Stimulated activated naive B cell treated with anti-CD40 and anti-IgM and Interleukin-4, amounts not matched to agents 10 μg/mL and 1 μg/mL and 100 μg/mL, for 72 hours (primary cell): ENCODE measurements at regions not wholly inside any gene's neighbourhood (a gene's known extent, or its start where the extent isn't known, plus 50 kb on each side); places are given as distances from the start of the nearest gene placed in this dataset.
"Not testable (repeated sequence)": the region's sequence is repeated elsewhere in the genome, so short reads cannot be mapped to it uniquely, and the experiment has no call there.

Experiments used
- ATAC-seq, 2 donors: fragments of 150-1000 bp; cut with Tn5 transposase; replicated peaks; 2 replicates each; pipeline ENCODE4 v1.10.0; 2021; ENCODE audit warnings: moderate library complexity in 1 of 2
- DNase-seq: peaks from one replicate; pipeline ENCODE4 v3.0.0; 2021
- H3K27ac Mint-ChIP-seq: one replicate; pipeline ENCODE4 v1.8.0; 2022; ENCODE audit warnings: mild to moderate bottlenecking, mixed read lengths
- H3K27me3 Mint-ChIP-seq, 2 donors: one replicate each; pipeline ENCODE4 v1.8.0; 2022; ENCODE audit warnings: mixed read lengths in 2 of 2
- H3K36me3 Mint-ChIP-seq, 2 donors: one replicate each; pipeline ENCODE4 v1.8.0; 2022; ENCODE audit warnings: mixed read lengths in 2 of 2, mild to moderate bottlenecking in 1 of 2
- H3K4me1 Mint-ChIP-seq, 2 donors: one replicate each; pipeline ENCODE4 v1.8.0; 2022; ENCODE audit warnings: mixed read lengths in 2 of 2, mild to moderate bottlenecking in 1 of 2
- H3K4me3 Mint-ChIP-seq, 2 donors: one replicate each; pipeline ENCODE4 v1.8.0; 2022; ENCODE audit warnings: mild to moderate bottlenecking in 2 of 2, mixed read lengths in 2 of 2, moderate library complexity in 1 of 2
- H3K9me3 Mint-ChIP-seq, 2 donors: one replicate each; pipeline ENCODE4 v1.8.0; 2022; ENCODE audit warnings: mixed read lengths in 2 of 2, mild to moderate bottlenecking in 1 of 2

DNA sequence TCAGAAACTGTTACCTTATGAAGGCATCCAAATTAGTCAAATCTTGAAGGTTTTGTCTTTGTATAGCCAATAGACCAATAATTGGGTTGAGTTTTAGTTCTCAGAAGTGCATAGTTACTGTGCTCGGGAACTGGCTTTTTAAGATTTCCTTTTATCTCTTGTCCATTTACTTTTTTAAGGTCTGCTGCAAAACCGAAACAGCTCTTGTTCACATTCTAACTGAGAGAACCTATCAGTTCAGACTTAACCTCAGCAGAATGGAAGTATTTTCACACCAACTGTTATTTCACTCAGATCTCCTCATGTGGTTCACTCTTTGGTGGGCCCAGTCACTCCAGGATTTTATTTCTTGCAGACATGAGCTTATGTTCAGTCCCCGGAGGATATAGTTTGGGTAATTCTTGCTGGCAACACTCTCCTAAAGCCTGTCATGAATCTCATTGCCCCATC, 55.5 kb downstream of the TPBG start:
- no peaks in the 10 kb centered on the region for H3K4me1 Mint-ChIP-seq
- no peaks in the 10 kb centered on the region for H3K36me3 Mint-ChIP-seq
- H3K27me3 Mint-ChIP-seq = no peaks in the 10 kb centered on the region
- H3K9me3 Mint-ChIP-seq = no peaks in the 10 kb centered on the region
- no peak for ATAC-seq
- H3K4me3 Mint-ChIP-seq = no peak overlapping the region
- H3K27ac Mint-ChIP-seq = no peak overlapping the region
- DNase-seq = no peak

DNA sequence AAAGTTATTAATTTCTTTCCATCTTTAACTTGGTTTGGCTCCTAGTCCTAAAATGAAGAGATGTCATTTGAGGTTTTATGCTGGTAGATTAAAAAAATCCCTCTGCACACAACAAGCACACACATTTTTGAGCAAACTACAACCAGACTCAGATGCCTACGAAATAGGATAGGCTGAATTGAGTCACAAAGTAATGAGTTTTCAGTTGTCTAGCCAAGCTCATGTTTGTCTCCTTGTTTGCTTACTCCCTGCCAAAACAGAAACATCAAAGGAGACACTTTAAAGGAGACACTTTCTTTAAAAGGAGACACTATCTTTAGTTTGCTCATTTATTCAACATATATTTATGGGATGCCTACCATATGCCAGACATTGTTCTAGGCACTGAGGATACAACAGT, 56.2 kb downstream of the TPBG start:
- no peak for DNase-seq
- H3K27ac Mint-ChIP-seq = no peak overlapping the region
- no peak overlapping the region for H3K4me3 Mint-ChIP-seq
- no peaks in the 10 kb centered on the region for H3K4me1 Mint-ChIP-seq
- no peaks in the 10 kb centered on the region for H3K36me3 Mint-ChIP-seq
- ATAC-seq = no peak
- no peaks in the 10 kb centered on the region for H3K9me3 Mint-ChIP-seq
- H3K27me3 Mint-ChIP-seq = no peaks in the 10 kb centered on the region

DNA sequence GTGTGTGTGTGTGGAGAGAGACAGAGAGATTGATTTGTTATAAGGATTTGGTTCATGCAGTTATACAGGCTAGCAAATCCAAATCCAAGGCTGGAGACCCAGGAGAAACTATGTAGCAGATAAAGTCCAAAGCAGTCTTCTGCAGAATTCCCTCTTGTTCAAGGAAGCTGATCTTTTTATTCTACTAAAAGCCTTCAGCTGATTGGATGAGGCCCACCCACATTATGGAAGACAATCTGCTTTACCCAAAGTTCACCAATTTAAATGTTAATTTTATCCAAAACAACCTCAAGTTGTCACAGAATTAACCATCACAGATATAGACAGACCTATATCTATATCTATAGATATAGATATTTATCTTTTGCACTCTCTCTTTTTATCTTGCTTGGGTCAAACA, 67.0 kb downstream of the TPBG start:
- ATAC-seq = no peak
- Mint-ChIP-seq H3K9me3 (no peaks in the 10 kb centered on the region), H3K27ac (no peak overlapping the region), H3K4me3 (no peak overlapping the region), H3K27me3 (no peaks in the 10 kb centered on the region), H3K36me3 (no peaks in the 10 kb centered on the region), H3K4me1 (no peaks in the 10 kb centered on the region)
- DNase-seq = no peak

DNA sequence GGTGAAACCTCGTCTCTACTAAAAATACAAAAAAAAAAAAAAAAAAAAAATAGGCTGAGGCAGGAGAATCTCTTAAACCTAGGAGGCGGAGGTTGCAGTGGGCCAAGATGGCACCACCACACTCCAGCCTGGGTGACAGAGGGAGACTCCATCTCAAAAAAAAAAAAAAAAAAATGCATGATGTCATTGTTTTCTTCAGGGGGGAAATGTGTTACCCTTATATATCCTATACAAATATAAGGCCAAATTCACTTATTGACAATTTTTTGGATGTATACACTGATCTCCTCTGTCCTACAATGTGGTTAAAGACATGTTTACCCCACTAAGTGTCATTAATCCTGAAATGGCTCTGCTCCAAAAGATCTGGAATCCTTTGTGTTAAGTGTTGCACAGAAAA, 73.1 kb downstream of the TPBG start:
- no peak for ATAC-seq
- DNase-seq = no peak
- Mint-ChIP-seq H3K27me3 (no peaks in the 10 kb centered on the region), H3K9me3 (no peaks in the 10 kb centered on the region), H3K4me1 (no peaks in the 10 kb centered on the region), H3K4me3 (no peak overlapping the region), H3K27ac (no peak overlapping the region), H3K36me3 (no peaks in the 10 kb centered on the region)

DNA sequence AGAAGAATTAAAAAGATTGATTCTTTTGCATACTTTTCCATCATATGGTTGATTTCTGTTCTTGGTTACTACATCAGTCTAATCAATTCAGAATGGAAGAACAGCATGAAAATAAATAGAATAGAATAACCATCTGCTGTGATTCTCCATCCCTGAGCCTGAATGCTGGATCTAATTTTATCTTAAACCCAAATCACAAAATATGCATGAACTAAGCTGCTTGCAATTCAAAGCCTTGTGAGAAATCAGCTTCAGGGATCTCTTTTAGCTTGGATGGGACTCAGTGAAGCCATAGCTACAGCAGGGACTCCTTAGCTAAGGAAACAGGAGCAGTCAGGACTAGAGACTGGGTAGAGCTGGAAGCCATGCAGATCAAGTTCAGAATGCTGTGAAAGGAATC, 74.1 kb downstream of the TPBG start:
- DNase-seq (no peak), ATAC-seq (no peak)
- no peak overlapping the region for H3K27ac Mint-ChIP-seq
- no peaks in the 10 kb centered on the region for H3K36me3 Mint-ChIP-seq
- H3K4me1 Mint-ChIP-seq = no peaks in the 10 kb centered on the region
- no peak overlapping the region for H3K4me3 Mint-ChIP-seq
- no peaks in the 10 kb centered on the region for H3K9me3 Mint-ChIP-seq
- no peaks in the 10 kb centered on the region for H3K27me3 Mint-ChIP-seq

DNA sequence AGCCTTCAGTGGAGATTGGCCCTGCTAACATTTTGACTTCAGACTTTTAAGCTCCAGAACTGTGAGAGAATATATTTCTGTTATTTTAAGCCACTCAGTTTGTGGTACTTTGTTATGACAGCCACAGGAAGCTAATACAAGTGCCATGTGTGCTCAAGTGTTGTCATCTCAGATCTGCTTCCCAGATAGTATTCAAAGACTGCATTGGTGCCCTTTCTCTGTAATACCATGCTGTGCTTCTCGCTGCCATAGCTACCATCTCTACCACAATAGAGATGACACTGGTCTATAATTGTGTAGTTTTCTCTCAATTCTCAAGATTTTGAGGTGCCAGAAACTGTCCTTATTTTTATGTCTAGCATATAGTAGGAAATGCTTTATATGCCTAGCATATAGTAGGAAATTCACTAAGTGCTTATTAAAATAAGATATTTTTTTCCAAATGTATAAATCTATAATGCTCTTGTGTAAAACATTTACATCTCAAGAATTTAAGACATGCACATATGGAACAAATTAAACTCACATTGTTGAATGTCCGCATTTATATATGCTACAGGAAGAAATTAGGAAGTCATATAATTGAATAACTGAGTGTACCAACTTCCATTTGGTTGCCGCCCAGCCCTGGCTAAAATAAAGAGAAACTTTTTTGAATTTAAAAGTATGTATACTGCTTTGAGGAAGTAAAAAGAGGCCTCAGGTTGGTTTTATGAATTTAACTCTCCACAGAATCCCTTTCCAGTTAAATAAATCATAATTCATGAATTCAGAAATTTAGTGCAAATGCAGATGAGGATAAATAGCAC, 77.6 kb downstream of the TPBG start:
- Mint-ChIP-seq H3K27me3 (no peaks in the 10 kb centered on the region), H3K27ac (no peak overlapping the region), H3K4me1 (no peaks in the 10 kb centered on the region), H3K9me3 (peaks cover 0 to 1% of the 10 kb centered on the region in 2 donors), H3K4me3 (no peak overlapping the region), H3K36me3 (no peaks in the 10 kb centered on the region)
- no peak for DNase-seq
- no peak for ATAC-seq

DNA sequence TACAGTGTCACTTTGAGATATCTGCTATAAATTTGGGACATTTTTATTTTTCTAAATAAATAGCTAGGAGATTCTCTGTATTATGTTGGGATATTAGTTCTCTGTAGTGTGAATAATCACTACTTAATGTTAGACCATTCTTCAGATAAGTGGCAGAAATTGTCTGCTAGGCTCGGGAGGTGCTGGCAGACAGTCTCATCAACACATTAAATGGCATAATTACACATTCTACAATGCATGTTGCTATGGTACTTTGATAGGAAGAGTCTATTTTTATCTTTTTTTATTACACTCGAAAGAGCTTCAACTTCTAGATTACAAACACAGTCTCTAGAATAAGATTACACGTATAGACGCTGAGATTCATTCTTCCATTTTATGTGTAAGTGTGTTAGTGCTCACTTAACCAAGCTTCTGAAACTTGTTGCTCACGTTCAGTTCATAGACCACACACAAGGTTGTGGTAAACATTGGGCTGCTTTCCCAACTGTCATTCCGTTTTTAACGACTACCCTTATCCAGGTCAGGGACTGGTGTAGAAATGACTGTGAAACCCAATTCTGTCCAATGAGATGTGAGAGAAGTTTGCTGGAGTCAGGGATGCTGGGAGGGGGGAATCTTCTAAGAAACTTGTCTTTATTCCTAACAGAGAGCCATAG, 78.6 kb downstream of the TPBG start:
- H3K27me3 Mint-ChIP-seq = no peaks in the 10 kb centered on the region
- no peaks in the 10 kb centered on the region for H3K36me3 Mint-ChIP-seq
- no peak for ATAC-seq
- no peak overlapping the region for H3K27ac Mint-ChIP-seq
- DNase-seq = no peak
- no peak overlapping the region for H3K4me3 Mint-ChIP-seq
- H3K9me3 Mint-ChIP-seq = peaks cover 0 to 1% of the 10 kb centered on the region in 2 donors
- no peaks in the 10 kb centered on the region for H3K4me1 Mint-ChIP-seq

DNA sequence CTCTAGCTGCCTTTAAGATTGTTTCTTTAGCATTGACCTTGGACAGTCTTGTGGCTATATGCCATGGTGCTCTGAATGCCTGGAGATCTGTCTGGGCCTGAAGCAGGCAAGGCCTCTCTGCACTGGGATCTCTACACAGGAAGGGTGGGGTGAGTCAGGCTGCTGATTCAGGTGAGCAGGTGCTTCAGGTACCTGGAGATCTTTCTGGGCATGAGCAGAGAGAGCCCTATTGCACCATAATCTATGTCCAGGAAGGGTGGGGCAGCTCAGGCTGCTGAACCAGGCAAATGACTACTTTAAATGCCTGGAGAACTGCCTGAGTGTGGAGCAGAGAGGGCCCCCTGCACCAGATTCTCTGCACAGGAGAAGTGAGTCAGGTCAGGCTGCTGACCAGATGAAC, 94.5 kb downstream of the TPBG start:
- H3K27me3 Mint-ChIP-seq = no peaks in the 10 kb centered on the region
- no peaks in the 10 kb centered on the region for H3K4me1 Mint-ChIP-seq
- DNase-seq (no peak), ATAC-seq (no peak)
- H3K4me3 Mint-ChIP-seq = no peak overlapping the region
- H3K27ac Mint-ChIP-seq = no peak overlapping the region
- peaks cover 22% of the 10 kb centered on the region in 2 donors for H3K9me3 Mint-ChIP-seq
- no peaks in the 10 kb centered on the region for H3K36me3 Mint-ChIP-seq

DNA sequence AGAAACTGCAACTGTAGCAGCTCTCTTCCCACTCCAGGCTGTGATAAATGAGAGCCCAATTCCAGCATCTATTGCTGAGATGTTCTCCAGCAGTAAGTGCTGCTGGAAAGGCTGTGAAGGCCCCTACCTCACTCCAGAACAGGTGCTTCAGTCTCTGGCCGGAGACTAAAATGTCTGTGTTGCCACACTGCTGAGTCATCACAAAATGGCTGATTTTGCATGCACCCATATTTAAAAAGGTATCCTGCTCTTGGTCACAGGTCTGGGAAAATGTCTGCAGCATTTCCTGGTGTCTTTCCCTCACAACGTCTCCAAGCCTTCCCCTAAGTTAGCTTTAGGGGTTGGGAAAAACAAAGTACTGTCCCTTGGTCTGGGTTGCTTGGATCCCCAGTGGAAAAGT, 95.1 kb downstream of the TPBG start:
- Mint-ChIP-seq H3K27ac (no peak overlapping the region), H3K36me3 (no peaks in the 10 kb centered on the region), H3K9me3 (peaks cover 19 to 21% of the 10 kb centered on the region in 2 donors), H3K4me1 (no peaks in the 10 kb centered on the region), H3K27me3 (no peaks in the 10 kb centered on the region), H3K4me3 (no peak overlapping the region)
- ATAC-seq = no peak
- no peak for DNase-seq

DNA sequence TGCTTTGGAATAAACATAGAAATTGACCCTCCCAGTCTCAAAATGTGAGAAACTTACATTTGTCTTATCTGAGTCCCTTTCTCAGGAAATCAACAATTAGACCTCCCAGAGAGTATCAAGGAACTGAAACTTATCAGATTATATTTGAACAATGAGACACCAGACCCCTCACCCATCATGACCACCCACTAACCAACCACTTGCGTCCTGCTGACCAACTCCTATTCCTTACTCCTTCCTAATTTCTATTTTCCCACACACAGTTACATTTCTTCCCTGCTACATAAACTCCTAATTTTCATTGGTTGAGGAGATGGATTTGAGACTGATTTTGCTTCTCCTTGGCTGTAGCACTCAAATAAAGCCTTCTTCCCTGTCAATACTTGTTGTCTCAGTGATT, 97.9 kb downstream of the TPBG start:
- no peak for ATAC-seq
- no peaks in the 10 kb centered on the region for H3K27me3 Mint-ChIP-seq

DNA sequence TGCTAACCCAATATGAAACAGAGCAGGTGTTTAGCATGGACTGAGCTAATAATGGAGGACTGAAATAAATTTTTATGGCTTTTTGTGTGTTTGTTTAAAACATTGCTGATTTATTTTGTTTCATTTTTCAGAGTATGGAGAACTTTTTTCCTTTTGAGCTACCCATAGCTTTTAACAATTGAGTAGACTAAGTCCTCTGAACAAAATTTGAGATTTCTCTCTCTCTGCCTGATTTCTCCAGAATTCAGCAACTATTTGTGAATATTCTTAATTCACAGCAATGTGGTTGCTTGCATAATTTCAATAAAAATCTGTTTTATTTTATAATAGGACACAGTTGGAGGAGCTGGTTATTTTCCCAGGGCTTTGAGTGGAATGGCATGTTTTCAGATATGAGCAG, 103.7 kb downstream of the TPBG start:
- ATAC-seq (no peak), DNase-seq (no peak)
- peaks cover 3 to 9% of the 10 kb centered on the region in 2 donors for H3K9me3 Mint-ChIP-seq
- no peaks in the 10 kb centered on the region for H3K4me1 Mint-ChIP-seq
- H3K36me3 Mint-ChIP-seq = no peaks in the 10 kb centered on the region
- no peak overlapping the region for H3K4me3 Mint-ChIP-seq
- H3K27ac Mint-ChIP-seq = no peak overlapping the region
- H3K27me3 Mint-ChIP-seq = no peaks in the 10 kb centered on the region

More for the DNA sequence above, 97.9 kb downstream of the TPBG start:
- no peak for DNase-seq
- peaks cover 6 to 10% of the 10 kb centered on the region in 2 donors for H3K9me3 Mint-ChIP-seq
- H3K27ac Mint-ChIP-seq = no peak overlapping the region
- no peaks in the 10 kb centered on the region for H3K4me1 Mint-ChIP-seq
- H3K36me3 Mint-ChIP-seq = no peaks in the 10 kb centered on the region
- H3K4me3 Mint-ChIP-seq = no peak overlapping the region

DNA sequence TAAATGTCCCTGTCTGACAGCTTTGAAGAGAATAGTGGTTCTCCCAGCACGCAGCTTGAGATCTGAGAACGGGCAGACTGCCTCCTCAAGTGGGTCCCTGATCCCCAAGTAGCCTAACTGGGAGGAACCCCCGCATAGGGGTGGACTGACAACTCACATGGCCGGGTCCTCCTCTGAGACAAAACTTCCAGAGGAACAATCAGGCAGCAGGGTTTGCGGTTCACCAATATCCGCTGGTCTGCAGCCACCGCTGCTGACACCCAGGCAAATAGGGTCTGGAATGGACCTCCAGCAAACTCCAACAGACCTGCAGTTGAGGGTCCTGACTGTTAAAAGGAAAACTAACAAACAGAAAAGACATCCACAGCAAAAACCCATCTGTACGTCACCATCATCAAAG, 106.5 kb downstream of the TPBG start:
- not testable (repeated sequence) for H3K4me1 Mint-ChIP-seq, H3K36me3 Mint-ChIP-seq, H3K27me3 Mint-ChIP-seq

DNA sequence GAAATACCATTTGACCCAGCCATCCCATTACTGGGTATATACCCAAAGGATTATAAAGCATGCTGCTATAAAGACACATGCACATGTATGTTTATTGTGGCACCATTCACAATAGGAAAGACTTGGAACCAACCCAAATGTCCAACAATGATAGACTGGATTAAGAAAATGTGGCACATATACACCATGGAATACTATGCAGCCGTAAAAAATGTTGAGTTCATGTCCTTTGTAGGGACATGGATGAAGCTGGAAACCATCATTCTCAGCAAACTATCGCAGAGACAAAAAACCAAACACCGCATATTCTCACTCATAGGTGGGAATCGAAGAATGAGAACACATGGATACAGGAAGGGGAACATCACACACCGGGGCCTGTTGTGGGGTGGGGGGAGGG, 111.5 kb downstream of the TPBG start:
- not testable (repeated sequence) for H3K9me3 Mint-ChIP-seq, DNase-seq, ATAC-seq, H3K4me3 Mint-ChIP-seq, H3K36me3 Mint-ChIP-seq, H3K4me1 Mint-ChIP-seq, H3K27me3 Mint-ChIP-seq, H3K27ac Mint-ChIP-seq

More for the DNA sequence above, 106.5 kb downstream of the TPBG start:
- not testable (repeated sequence) for H3K27ac Mint-ChIP-seq, H3K4me3 Mint-ChIP-seq, ATAC-seq, DNase-seq
- H3K9me3 Mint-ChIP-seq = peaks cover 3 to 13% of the 10 kb centered on the region in 2 donors

DNA sequence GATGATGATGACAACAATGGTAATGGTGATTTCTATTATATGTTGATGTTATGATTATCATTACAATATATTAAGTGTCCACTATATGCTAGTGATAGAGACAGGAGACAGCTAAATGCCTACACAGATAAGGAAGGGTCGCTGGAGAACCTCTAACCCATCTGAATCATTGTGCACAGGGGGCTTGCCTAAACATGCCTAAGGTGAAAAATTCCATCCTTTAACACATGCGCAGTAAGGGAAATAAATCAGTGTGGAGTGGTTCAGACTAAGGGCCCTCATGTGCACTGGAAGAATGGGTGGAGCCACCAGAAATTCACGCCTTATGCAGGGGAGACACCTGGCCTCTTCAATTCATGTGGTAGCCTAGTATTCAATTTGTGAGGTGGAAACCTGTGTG, 120.4 kb downstream of the TPBG start:
- H3K36me3 Mint-ChIP-seq = no peaks in the 10 kb centered on the region
- DNase-seq (no peak), ATAC-seq (no peak)
- H3K27me3 Mint-ChIP-seq = no peaks in the 10 kb centered on the region
- no peak overlapping the region for H3K27ac Mint-ChIP-seq
- no peaks in the 10 kb centered on the region for H3K4me1 Mint-ChIP-seq
- no peak overlapping the region for H3K4me3 Mint-ChIP-seq
- H3K9me3 Mint-ChIP-seq = peaks cover 10 to 11% of the 10 kb centered on the region in 2 donors
